Pancreas (tissue), 10 donors: ENCODE measurements at regions not wholly inside any gene's neighbourhood (a gene's known extent, or its start where the extent isn't known, plus 50 kb on each side); places are given as distances from the start of the nearest gene placed in this dataset.
A peak's percentile ranks its signal among the peaks of the same experiment; 100 is the strongest.

Experiments
- ATAC-seq, 4 donors: fragments of 200-7000 bp; cut with Tn5 transposase; one replicate each; pipeline versions ENCODE4 v1.8.0 to v1.9.1; 2020; ENCODE audit warnings: mild to moderate bottlenecking in 4 of 4, moderate library complexity in 4 of 4
- DNase-seq, 6 donors: peaks; one replicate each; pipeline ENCODE4 v3.0.0-alpha.2; 2020
- FAIRE-seq: peaks from 2 replicates; lab custom pipeline; 2012; peaks lifted over from hg19 to GRCh38; lab: Jason Lieb, UNC
- H3K27ac ChIP-seq, 4 donors: fragments of 200-600 bp; sonication (generic); 1 replicate in 3 of 4; 2 replicates in 1 of 4; pipeline versions ENCODE4 v1.5.0 to v1.8.0; 2020
- H3K27me3 ChIP-seq, 4 donors: fragments of 200-600 bp; one replicate each; pipeline ENCODE4 v1.8.0; 2021
- H3K36me3 ChIP-seq, 3 donors: fragments of 200-600 bp; sonication (generic) in 1 of 3; one replicate each; pipeline versions ENCODE4 v1.5.0 to v1.8.0; 2020 to 2021
- H3K4me1 ChIP-seq, 3 donors: fragments of 200-600 bp; one replicate each; pipeline ENCODE4 v1.8.0; 2021
- H3K4me3 ChIP-seq, 4 donors: fragments of 200-600 bp; sonication (generic) in 2 of 4; one replicate each; pipeline versions ENCODE4 v1.5.0 to v1.8.0; 2020 to 2021
- H3K9me3 ChIP-seq, 4 donors: fragments of 200-600 bp; one replicate each; pipeline ENCODE4 v1.8.0; 2021
- CTCF ChIP-seq, 4 donors: fragments of 200-600 bp; sonication (generic) in 3 of 4; IDR thresholded peaks; one replicate each; pipeline versions ENCODE4 v1.5.0 to v1.8.0; 2021; ENCODE audit warnings: antibody characterized with exemption in 4 of 4
- WGBS, 2 donors: extraction: QIAGEN DNeasy Blood & Tissue Kit; methylation state at CpG; one replicate each; pipeline ENCODE4 v1.1.7; 2013; 5-methylcytosine and 5-hydroxymethylcytosine counted together
- intact Hi-C, 3 donors: fragments of 100-400 bp; cut with DNase I; formaldehyde crosslinking; loops; one replicate each; pipeline versions ENCODE4 v1.11.1 to v1.14.2; 2022
- donor health status: healthy with polysubstance abuse.
- donor health status: DM: no; HTN: no; CAD: no; lungs with moderate emphysema.
- donor health status: DM: no; HTN: no; CAD: no.
- donor health status: control.
- donor health status: control.
- donor health status: Bipolar disorder and iron deficiency.
- donor health status: DM: yes; HTN: yes; CAD: no.
- donor health status: DM: no; HTN: no; CAD: no.
- donor health status: DM: no; HTN: no; CAD: no.
- donor health status: DM: yes; HTN: yes; CAD: no.

GRCh38 chr6:184161-184700, 108.1 kb upstream of the DUSP22 start:
- no peak overlapping the region for H3K4me3 ChIP-seq
- FAIRE-seq (no peak), ATAC-seq (no peak), DNase-seq (no peak)
- intact Hi-C loops = no loop called here
- 55 to 68% methylated on average over 7 of the region's 7 CpGs for WGBS, 2 donors
- H3K9me3 ChIP-seq = no peaks in the 10 kb centered on the region
- no peaks in the 10 kb centered on the region for H3K4me1 ChIP-seq
- H3K27me3 ChIP-seq = no peaks in the 10 kb centered on the region
- H3K27ac ChIP-seq = no peak overlapping the region
- TF ChIP-seq CTCF (IDR thresholded peaks at IDR 0.05) = no peak
- no peaks in the 10 kb centered on the region for H3K36me3 ChIP-seq

- no peak for TF ChIP-seq CTCF (IDR thresholded peaks at IDR 0.05)
- H3K4me1 ChIP-seq = no peaks in the 10 kb centered on the region
- DNase-seq (no peak), FAIRE-seq (no peak), ATAC-seq (no peak)
- no peak overlapping the region for H3K27ac ChIP-seq
- no peaks in the 10 kb centered on the region for H3K36me3 ChIP-seq
- intact Hi-C loops = no loop called here
- H3K9me3 ChIP-seq = no peaks in the 10 kb centered on the region
- 39 to 58% methylated on average over 12 of the region's 12 CpGs for WGBS, 2 donors
- no peak overlapping the region for H3K4me3 ChIP-seq
- no peaks in the 10 kb centered on the region for H3K27me3 ChIP-seq
Measured at GRCh38 chr6:186340-186965, 105.8 kb upstream of the DUSP22 start.

GRCh38 chr6:187210-187861, 105.0 kb upstream of the DUSP22 start:
- no peaks in the 10 kb centered on the region for H3K4me1 ChIP-seq
- H3K36me3 ChIP-seq = no peaks in the 10 kb centered on the region
- intact Hi-C loops = no loop called here
- TF ChIP-seq CTCF (IDR thresholded peaks at IDR 0.05) = no peak
- no peak for DNase-seq
- no peaks in the 10 kb centered on the region for H3K9me3 ChIP-seq
- no peak overlapping the region for H3K4me3 ChIP-seq
- 47 to 62% methylated on average over 10 of the region's 10 CpGs for WGBS, 2 donors
- FAIRE-seq = no peak
- no peaks in the 10 kb centered on the region for H3K27me3 ChIP-seq
- H3K27ac ChIP-seq = no peak overlapping the region
- no peak for ATAC-seq

- FAIRE-seq (no peak), DNase-seq (peak; percentile 61 to 84 (median 72)), ATAC-seq (peak; percentile 31 to 100 (median 92))
- H3K4me3 ChIP-seq = no peak overlapping the region
- no peaks in the 10 kb centered on the region for H3K27me3 ChIP-seq
- WGBS, 2 donors = 21 to 33% methylated on average over 13 of the region's 13 CpGs
- H3K27ac ChIP-seq = no peak overlapping the region
- H3K4me1 ChIP-seq = no peaks in the 10 kb centered on the region
- no peaks in the 10 kb centered on the region for H3K9me3 ChIP-seq
- peak in 3 of 4 donors; percentile 51 to 63 (median 52) for TF ChIP-seq CTCF (IDR thresholded peaks at IDR 0.05)
- intact Hi-C loops = no loop called here
- H3K36me3 ChIP-seq = no peaks in the 10 kb centered on the region
Measured at GRCh38 chr6:188821-189655, 103.2 kb upstream of the DUSP22 start.
